HepG2 (cell line): ENCODE measurements at regions not wholly inside any gene's neighbourhood (a gene's known extent, or its start where the extent isn't known, plus 50 kb on each side); places are given as distances from the start of the nearest gene placed in this dataset.

ENCODE experiments used
- HNF4G ChIP-seq, 2 experiments: sonication (generic) in 1 of 2; formaldehyde crosslinking in 1 of 2; IDR thresholded peaks; 2 replicates each; pipeline versions ENCODE4 v1.4.0 to v1.6.1; 2011 to 2020; ENCODE audit warnings: borderline replicate concordance in 2 of 2, low read depth in 2 of 2, mild to moderate bottlenecking in 2 of 2, low read length in 1 of 2, missing genetic modification reagents in 1 of 2, moderate library complexity in 1 of 2
- HOMEZ ChIP-seq: IDR thresholded peaks from 2 replicates; pipeline ENCODE4 v1.6.1; 2016; ENCODE audit warnings: low read depth
- MIER2 ChIP-seq: IDR thresholded peaks from 2 replicates; pipeline ENCODE4 v1.6.1; 2016; ENCODE audit warnings: missing biosample characterization, missing genetic modification reagents
- RELA ChIP-seq: sonication (generic); formaldehyde crosslinking; IDR thresholded peaks from 2 replicates; pipeline ENCODE4 v1.4.0; 2020; ENCODE audit warnings: missing genetic modification reagents
- SATB2 ChIP-seq: sonication (generic); formaldehyde crosslinking; IDR thresholded peaks from 2 replicates; pipeline ENCODE4 v1.5.0; 2020; ENCODE audit warnings: missing genetic modification reagents
- SMAD3 ChIP-seq: sonication (generic); formaldehyde crosslinking; IDR thresholded peaks from 2 replicates; pipeline ENCODE4 v1.4.0; 2020; ENCODE audit warnings: missing genetic modification reagents
- TFE3 ChIP-seq: IDR thresholded peaks from 2 replicates; pipeline ENCODE4 v1.6.1; 2016
- YY1 ChIP-seq: IDR thresholded peaks from 2 replicates; pipeline ENCODE4 v1.6.1; 2011; ENCODE audit warnings: low read length, low read depth, moderate library complexity, mild to moderate bottlenecking; ENCODE audit not compliant: insufficient read depth, insufficient replicate concordance
- ZFP36 ChIP-seq: fragments of 150-350 bp; IDR thresholded peaks from 2 replicates; pipeline ENCODE4 v1.6.1; 2018; ENCODE audit warnings: borderline replicate concordance, low read length, low read depth; ENCODE audit not compliant: partially characterized antibody
- ZFP82 ChIP-seq: sonication (generic); formaldehyde crosslinking; IDR thresholded peaks from 2 replicates; pipeline ENCODE4 v1.5.1; 2020; ENCODE audit warnings: mild to moderate bottlenecking, missing genetic modification reagents, borderline replicate concordance
- ZNF430 ChIP-seq: sonication (generic); formaldehyde crosslinking; IDR thresholded peaks from 2 replicates; pipeline ENCODE4 v1.9.0; 2021; ENCODE audit warnings: mild to moderate bottlenecking, missing genetic modification reagents
- ZNF703 ChIP-seq: sonication (generic); formaldehyde crosslinking; IDR thresholded peaks from 2 replicates; pipeline ENCODE4 v1.5.1; 2020; ENCODE audit warnings: missing genetic modification reagents, mild to moderate bottlenecking, moderate library complexity, borderline replicate concordance

- TF ChIP-seq HNF4G (IDR thresholded peaks at IDR 0.05; ENCODE audit: borderline replicate concordance, low read depth, low read length): no peak
- no peak for TF ChIP-seq HNF4G (CRISPR knock-in tag; IDR thresholded peaks at IDR 0.05; ENCODE audit: borderline replicate concordance, low read depth)
- no peak for TF ChIP-seq ZFP36
- no peak for TF ChIP-seq SMAD3 (CRISPR knock-in tag)
- TF ChIP-seq ZFP82 (CRISPR knock-in tag): no peak
- TF ChIP-seq SATB2 (CRISPR knock-in tag): no peak
- no peak for TF ChIP-seq ZNF703 (CRISPR knock-in tag)
- no peak for TF ChIP-seq RELA (CRISPR knock-in tag)
- TF ChIP-seq HOMEZ (CRISPR knock-in tag): 0 out of 2 replicates have a peak, but pooled peaks have one; percentile 38
- no peak for TF ChIP-seq ZNF430 (CRISPR knock-in tag)
- no peak for TF ChIP-seq MIER2 (CRISPR knock-in tag)
- TF ChIP-seq TFE3 (CRISPR knock-in tag): no peak
- no peak for TF ChIP-seq YY1
Measured at GRCh38 chrX:129123795-129124194, 399.5 kb downstream of the SMARCA1 start (continued).
